ENCODE measurements at regions not wholly inside any gene's neighbourhood (a gene's known extent, or its start where the extent isn't known, plus 50 kb on each side); places are given as distances from the start of the nearest gene placed in this dataset.

- Histone ChIP-seq H3K27me3 (ENCODE audit: insufficient read depth, poor library complexity, severe bottlenecking) (no peaks in the 10 kb centered on the region), H3K27ac (replicated peaks) (no peak overlapping the region), H3K4me3 (replicated peaks; ENCODE audit: insufficient read depth, low read length) (no peak overlapping the region)
- no peak for TF ChIP-seq CTCF (IDR thresholded peaks at IDR 0.05; ENCODE audit: insufficient read depth, low read length)
- TF ChIP-seq SPI1 (IDR thresholded peaks at IDR 0.05; ENCODE audit: borderline replicate concordance, low read depth): no peak
- no peak for TF ChIP-seq GABPA (IDR thresholded peaks at IDR 0.05; ENCODE audit: low read depth)
- TF ChIP-seq POLR2AphosphoS5 (IDR thresholded peaks at IDR 0.05; ENCODE audit: low read depth): no peak
- no peak for TF ChIP-seq REST (IDR thresholded peaks at IDR 0.05; ENCODE audit: insufficient replicate concordance, low read depth)
- DNase-seq (ENCODE audit: low read depth in 1 of 2, low spot score in 1 of 2): no peak
Measured at GRCh38 chr4:180285796-180286195, 1957.4 kb upstream of the TENM3 start.

GRCh38 chr4:180292339-180292738 is 1950.9 kb upstream of the TENM3 start:
- TF ChIP-seq SPI1 (IDR thresholded peaks at IDR 0.05; ENCODE audit: borderline replicate concordance, low read depth): no peak
- TF ChIP-seq GABPA (IDR thresholded peaks at IDR 0.05; ENCODE audit: low read depth): no peak
- no peak for TF ChIP-seq POLR2AphosphoS5 (IDR thresholded peaks at IDR 0.05; ENCODE audit: low read depth)
- no peak for TF ChIP-seq CTCF (IDR thresholded peaks at IDR 0.05; ENCODE audit: insufficient read depth, low read length)
- TF ChIP-seq REST (IDR thresholded peaks at IDR 0.05; ENCODE audit: insufficient replicate concordance, low read depth): no peak
- Histone ChIP-seq H3K27ac (replicated peaks) (no peak overlapping the region), H3K27me3 (ENCODE audit: insufficient read depth, poor library complexity, severe bottlenecking) (no peaks in the 10 kb centered on the region), H3K4me3 (replicated peaks; ENCODE audit: insufficient read depth, low read length) (no peak overlapping the region)
- DNase-seq (ENCODE audit: low read depth in 1 of 2, low spot score in 1 of 2): no peak

GRCh38 chr4:180296036-180296599 is 1947.1 kb upstream of the TENM3 start:
- TF ChIP-seq CTCF (IDR thresholded peaks at IDR 0.05; ENCODE audit: insufficient read depth, low read length): no peak
- TF ChIP-seq POLR2AphosphoS5 (IDR thresholded peaks at IDR 0.05; ENCODE audit: low read depth): no peak
- TF ChIP-seq SPI1 (IDR thresholded peaks at IDR 0.05; ENCODE audit: borderline replicate concordance, low read depth): no peak
- TF ChIP-seq REST (IDR thresholded peaks at IDR 0.05; ENCODE audit: insufficient replicate concordance, low read depth): no peak
- TF ChIP-seq GABPA (IDR thresholded peaks at IDR 0.05; ENCODE audit: low read depth): no peak
- Histone ChIP-seq H3K27me3 (ENCODE audit: insufficient read depth, poor library complexity, severe bottlenecking) (no peaks in the 10 kb centered on the region), H3K4me3 (replicated peaks; ENCODE audit: insufficient read depth, low read length) (no peak overlapping the region), H3K27ac (replicated peaks) (no peak overlapping the region)
- DNase-seq (ENCODE audit: low read depth in 1 of 2, low spot score in 1 of 2): no peak

All from HL-60 (cell line).